HepG2 (cell line): ENCODE measurements at regions not wholly inside any gene's neighbourhood (a gene's known extent, or its start where the extent isn't known, plus 50 kb on each side); places are given as distances from the start of the nearest gene placed in this dataset.
A peak's percentile ranks its signal among the peaks of the same experiment; 100 is the strongest.

Experiments
- ATAC-seq: fragments of 200-7000 bp; cut with Tn5 transposase; 3 replicates; pipeline ENCODE4 v1.9.1; 2020; ENCODE audit warnings: mild to moderate bottlenecking, moderate library complexity
- BruUV-seq: library from RNA; stranded (reverse); fragments of 400-500 nt; replicated peaks from 2 replicates; lab custom pipeline; 2021; lab: Mats Ljungman, UMichigan
- CTCF ChIA-PET: fragments of 300-600 bp; formaldehyde crosslinking; extraction: SDS; loops from one replicate; lab custom pipeline; 2021; ENCODE audit warnings: low total read pairs, inconsistent platforms, low intra/inter-chr PET ratio; lab: Yijun Ruan, JAX
- POLR2A ChIA-PET: fragments of 350-600 bp; sonication (Branson Sonifier 250); formaldehyde crosslinking; loops from one replicate; lab custom pipeline; 2020; ENCODE audit warnings: antibody characterized with exemption, inconsistent platforms; lab: Yijun Ruan, JAX
- DNase-seq: peaks from one replicate; pipeline ENCODE4 v3.0.0-alpha.2; 2015; ENCODE audit warnings: low spot score
- FAIRE-seq: peaks from 3 replicates; lab custom pipeline; 2011; peaks lifted over from hg19 to GRCh38; lab: Jason Lieb, UNC
- H2AFZ ChIP-seq: one replicate; pipeline ENCODE4 v1.6.1; 2011; ENCODE audit warnings: low read length, inconsistent platforms
- H3K27ac ChIP-seq: fragments of 300-600 bp; 3 replicates; pipeline ENCODE4 v1.8.0; 2011; ENCODE audit warnings: mixed run types, mild to moderate bottlenecking, mixed read lengths, low read length, inconsistent platforms; ENCODE audit not compliant: insufficient read depth; ENCODE audit errors: extremely low read length
- H3K27me3 ChIP-seq, 2 experiments: fragments of 200-600 bp in 1 of 2; 2 replicates in 1 of 2; 3 replicates in 1 of 2; pipeline versions ENCODE4 v1.6.0 to v1.8.0; 2011; ENCODE audit warnings: low read length in 2 of 2, mild to moderate bottlenecking in 2 of 2, moderate library complexity in 2 of 2, inconsistent platforms in 1 of 2; ENCODE audit not compliant: insufficient read depth in 2 of 2, control insufficient read depth in 1 of 2
- H3K36me3 ChIP-seq, 2 experiments: fragments of 200-600 bp in 1 of 2; replicated peaks in 1 of 2; 2 replicates in 1 of 2; 3 replicates in 1 of 2; pipeline versions ENCODE4 v1.5.1 to v1.8.0; 2011; ENCODE audit warnings: low read length in 2 of 2, inconsistent platforms in 1 of 2; ENCODE audit not compliant: insufficient read depth in 2 of 2, control insufficient read depth in 1 of 2
- H3K4me1 ChIP-seq: 2 replicates; pipeline ENCODE4 v1.5.1; 2012; ENCODE audit warnings: low read length, inconsistent platforms; ENCODE audit not compliant: insufficient read depth
- H3K4me2 ChIP-seq: 2 replicates; pipeline ENCODE4 v1.6.0; 2011; ENCODE audit warnings: low read depth, low read length, inconsistent platforms
- H3K4me3 ChIP-seq, 3 experiments: fragments of 200-600 bp in 1 of 3; sonication (generic), shearing (Covaris generic) in 1 of 3; replicated peaks in 1 of 3; 2 replicates each; pipeline ENCODE4 v1.5.1; 2011 to 2016; ENCODE audit warnings: low read length in 3 of 3, inconsistent platforms in 2 of 3, low read depth in 2 of 3, mild to moderate bottlenecking in 2 of 3, control low read depth in 1 of 3, mixed read lengths in 1 of 3; ENCODE audit not compliant: insufficient read depth in 1 of 3
- H3K79me2 ChIP-seq: one replicate; pipeline ENCODE4 v1.6.1; 2011; ENCODE audit warnings: low read length, inconsistent platforms; ENCODE audit not compliant: insufficient read depth
- H3K9ac ChIP-seq: 2 replicates; pipeline ENCODE4 v1.6.0; 2011; ENCODE audit warnings: mild to moderate bottlenecking, low read depth, low read length, inconsistent platforms; ENCODE audit not compliant: insufficient read depth
- H3K9me3 ChIP-seq: 2 replicates; pipeline ENCODE4 v1.5.1; 2012; ENCODE audit warnings: mild to moderate bottlenecking, low read length
- H4K20me1 ChIP-seq: 2 replicates; pipeline ENCODE4 v1.6.0; 2011; ENCODE audit warnings: inconsistent platforms, mild to moderate bottlenecking, low read length, moderate library complexity; ENCODE audit not compliant: insufficient read depth
- CTCF ChIP-seq: sonication (generic); formaldehyde crosslinking; IDR thresholded peaks from 2 replicates; pipeline ENCODE4 v1.5.0; 2020; ENCODE audit warnings: mild to moderate bottlenecking, missing genetic modification reagents, moderate library complexity
- EZH2 ChIP-seq: conservative IDR thresholded peaks from 2 replicates; pipeline ENCODE4 v1.6.1; 2012; ENCODE audit warnings: mild to moderate bottlenecking, low read depth, low read length, moderate library complexity
- HNRNPLL ChIP-seq: fragments of 200-400 bp; formaldehyde crosslinking; IDR thresholded peaks from 2 replicates; pipeline ENCODE4 v1.6.1; 2017; ENCODE audit warnings: mild to moderate bottlenecking, low read depth, low read length; ENCODE audit not compliant: poor library complexity, severe bottlenecking
- IRF1 ChIP-seq: sonication (generic); formaldehyde crosslinking; IDR thresholded peaks from 2 replicates; pipeline ENCODE4 v1.4.0; 2020; ENCODE audit warnings: low read depth, mild to moderate bottlenecking, missing genetic modification reagents
- LCORL ChIP-seq, 2 experiments: fragments of 450-650 bp in 1 of 2; sonication (generic) in 1 of 2; formaldehyde crosslinking in 1 of 2; IDR thresholded peaks; 2 replicates each; pipeline versions ENCODE4 v1.5.0 to v1.6.1; 2017 to 2020; ENCODE audit warnings: antibody characterized with exemption in 1 of 2, missing genetic modification reagents in 1 of 2
- MED8 ChIP-seq: sonication (generic); formaldehyde crosslinking; IDR thresholded peaks from 2 replicates; pipeline ENCODE4 v1.8.1; 2023; ENCODE audit warnings: mild to moderate bottlenecking, missing genetic modification reagents; ENCODE audit not compliant: insufficient replicate concordance
- RAD21 ChIP-seq: fragments of 450-650 bp; formaldehyde crosslinking; IDR thresholded peaks from 2 replicates; pipeline ENCODE4 v1.5.0; 2020; ENCODE audit warnings: mild to moderate bottlenecking
- RXRB ChIP-seq: IDR thresholded peaks from 2 replicates; pipeline ENCODE4 v1.6.1; 2016; ENCODE audit warnings: borderline replicate concordance, missing genetic modification reagents, missing compliant biosample characterization
- SMC3 ChIP-seq: IDR thresholded peaks from 2 replicates; pipeline ENCODE4 v1.6.1; 2011; ENCODE audit warnings: low read length, improper control_type of control experiment
- SP1 ChIP-seq, 2 experiments: fragments of 450-650 bp in 1 of 2; sonication (generic) in 1 of 2; formaldehyde crosslinking in 1 of 2; IDR thresholded peaks; 2 replicates each; pipeline versions ENCODE4 v1.4.0 to v1.6.1; 2016 to 2020; ENCODE audit warnings: missing genetic modification reagents in 1 of 2
- STAG1 ChIP-seq: sonication (generic); formaldehyde crosslinking; IDR thresholded peaks from 2 replicates; pipeline ENCODE4 v1.4.0; 2020; ENCODE audit warnings: missing genetic modification reagents
- TRIM24 ChIP-seq: sonication (generic); formaldehyde crosslinking; IDR thresholded peaks from 2 replicates; pipeline ENCODE4 v1.8.0; 2022; ENCODE audit warnings: mild to moderate bottlenecking, missing genetic modification reagents
- USF2 ChIP-seq, 2 experiments: sonication (generic) in 1 of 2; formaldehyde crosslinking in 1 of 2; IDR thresholded peaks; 2 replicates each; pipeline versions ENCODE4 v1.5.1 to v1.6.1; 2011 to 2020; ENCODE audit warnings: borderline replicate concordance in 1 of 2, low read depth in 1 of 2, low read length in 1 of 2, mild to moderate bottlenecking in 1 of 2, missing genetic modification reagents in 1 of 2, moderate library complexity in 1 of 2
- ZBTB20 ChIP-seq: sonication (generic); formaldehyde crosslinking; IDR thresholded peaks from 2 replicates; pipeline ENCODE4 v1.8.1; 2023; ENCODE audit warnings: missing genetic modification reagents, low read depth, mild to moderate bottlenecking, borderline replicate concordance
- ZNF839 ChIP-seq: sonication (generic); formaldehyde crosslinking; IDR thresholded peaks from 2 replicates; pipeline ENCODE4 v1.4.0; 2020; ENCODE audit warnings: missing genetic modification reagents, mild to moderate bottlenecking, borderline replicate concordance
- WGBS: methylation state at CpG from one replicate; pipeline ENCODE4 v1.1.6; 2017; ENCODE audit warnings: low lambda C conversion rate; 5-methylcytosine and 5-hydroxymethylcytosine counted together
- in situ Hi-C: cut with HindIII; loops from 2 replicates; pipeline ENCODE4 v1.10.0; 2017; ENCODE audit warnings: low pct_unique_long_range_greater_than_20kb; ENCODE audit not compliant: extremely low pct_ligation_motif_present
- intact Hi-C: fragments of 100-400 bp; cut with micrococcal nuclease; formaldehyde crosslinking; loops from one replicate; pipeline ENCODE4 v1.10.0; 2022; ENCODE audit not compliant: unreplicated experiment

GRCh38 chr7:35971133-35971891, 170.5 kb downstream of the SEPTIN7 start (continued):
- no peak for TF ChIP-seq LCORL (IDR thresholded peaks at IDR 0.05)
- no peak for TF ChIP-seq LCORL (CRISPR knock-in tag; IDR thresholded peaks at IDR 0.05)
- TF ChIP-seq ZNF839 (CRISPR knock-in tag), result no peak

- ATAC-seq (peak; percentile 79), FAIRE-seq (peak; percentile 82), DNase-seq (peak; percentile 68)
- Histone ChIP-seq H3K79me2 (no peaks in the 10 kb centered on the region), H3K9ac (no peak overlapping the region), H3K9me3 (no peaks in the 10 kb centered on the region), H4K20me1 (no peaks in the 10 kb centered on the region), H3K4me3 (no peak overlapping the region), H3K36me3 (no peaks in the 10 kb centered on the region), H3K27ac (no peak overlapping the region), H2AFZ (no peak overlapping the region), H3K4me1 (peaks cover 4% of the 10 kb centered on the region; the same call in 1 of the 2 replicates), H3K4me2 (no peak overlapping the region), H3K27me3 (peaks cover 4 to 9% of the 10 kb centered on the region in 2 experiments; a peak in 3 of 5 replicates)
- ChIA-PET POLR2A (no interaction called here), CTCF (interaction anchor here (2.3 kb wide), 1 partner anchor 59 kb away, joined by 26 read pairs; no protein-coding TSS in a partner anchor)
- 0% methylated on average over 1 of the region's 1 CpG for WGBS
- in situ Hi-C loops, result loop anchor here (10.0 kb wide), 1 partner anchor 61 kb away; no protein-coding TSS in a partner anchor
- BruUV-seq, result no TSS peak
- intact Hi-C loops, result loop anchor here (1.0 kb wide), 1 partner anchor 59 kb away; no protein-coding TSS in a partner anchor
- TF ChIP-seq TRIM24 (CRISPR knock-in tag), result no peak
- TF ChIP-seq MED8 (CRISPR knock-in tag), result no peak
- TF ChIP-seq STAG1, result peak; percentile 85
- peak; percentile 84 for TF ChIP-seq CTCF (CRISPR knock-in tag)
- TF ChIP-seq EZH2, result no peak
- peak; percentile 82 for TF ChIP-seq SMC3
- no peak for TF ChIP-seq HNRNPLL
- TF ChIP-seq USF2 (IDR thresholded peaks at IDR 0.05; ENCODE audit: low read depth, low read length), result no peak
- TF ChIP-seq USF2 (CRISPR knock-in tag; IDR thresholded peaks at IDR 0.05; ENCODE audit: borderline replicate concordance), result no peak
- TF ChIP-seq ZBTB20 (CRISPR knock-in tag), result no peak
- peak; percentile 48; the same call in 1 of the 2 replicates for TF ChIP-seq RAD21 (CRISPR knock-in tag)
- TF ChIP-seq IRF1 (CRISPR knock-in tag), result no peak
- no peak for TF ChIP-seq SP1 (IDR thresholded peaks at IDR 0.05)
- TF ChIP-seq SP1 (CRISPR knock-in tag; IDR thresholded peaks at IDR 0.05), result no peak
- TF ChIP-seq RXRB (CRISPR knock-in tag), result 0 out of 2 replicates have a peak, but pooled peaks have one; percentile 7
Measured at GRCh38 chr7:35975851-35976454, 175.1 kb downstream of the SEPTIN7 start.
